GM21737 (cell line): ENCODE measurements at regions not wholly inside any gene's neighbourhood (a gene's known extent, or its start where the extent isn't known, plus 50 kb on each side); places are given as distances from the start of the nearest gene placed in this dataset.
"Not testable (repeated sequence)": the region's sequence is repeated elsewhere in the genome, so short reads cannot be mapped to it uniquely, and the experiment has no call there.

ENCODE experiments used
- ATAC-seq: cut with Tn5 transposase; IDR thresholded peaks from one replicate; pipeline ENCODE4 v1.9.1; 2021; ENCODE audit warnings: mild to moderate bottlenecking, moderate library complexity; ENCODE audit not compliant: unreplicated experiment

- ATAC-seq: no peak
These were observed 52.6 kb upstream of the JUN start for GRCh38 chr1:58836408-58836807.

GRCh38 chr1:58837886-58838285 is 54.0 kb upstream of the JUN start:
- no peak for ATAC-seq

- no peak for ATAC-seq
These were observed 55.4 kb upstream of the JUN start for GRCh38 chr1:58839147-58839795.

- no peak for ATAC-seq
These were observed 56.3 kb upstream of the JUN start for GRCh38 chr1:58839846-58840835.

GRCh38 chr1:58841455-58841854 is 57.6 kb upstream of the JUN start:
- ATAC-seq: no peak

- ATAC-seq: no peak
These were observed 59.1 kb upstream of the JUN start for GRCh38 chr1:58842941-58843340.

GRCh38 chr1:58844176-58844575 is 60.3 kb upstream of the JUN start:
- no peak for ATAC-seq

GRCh38 chr1:58845942-58846341 is 62.1 kb upstream of the JUN start:
- ATAC-seq: no peak

GRCh38 chr1:58848818-58849411 is 65.1 kb upstream of the JUN start:
- no peak for ATAC-seq

- no peak for ATAC-seq
These were observed 65.7 kb upstream of the JUN start for GRCh38 chr1:58849551-58849950.

- ATAC-seq: no peak
These were observed 66.8 kb upstream of the JUN start for GRCh38 chr1:58850636-58851035.

GRCh38 chr1:58852731-58853485 is 69.1 kb upstream of the JUN start:
- no peak for ATAC-seq

- ATAC-seq: no peak
These were observed 70.7 kb upstream of the JUN start for GRCh38 chr1:58854576-58854975.

- ATAC-seq: no peak
These were observed 71.7 kb upstream of the JUN start for GRCh38 chr1:58855274-58856165.

- not testable (repeated sequence) for ATAC-seq
These were observed 72.4 kb upstream of the JUN start for GRCh38 chr1:58856281-58856680.

- ATAC-seq: peak; percentile 83
These were observed 74.1 kb upstream of the JUN start for GRCh38 chr1:58857680-58858673.

- ATAC-seq: no peak
These were observed 76.1 kb upstream of the JUN start for GRCh38 chr1:58859769-58860485.

- no peak for ATAC-seq
These were observed 77.2 kb upstream of the JUN start for GRCh38 chr1:58861076-58861475.
